ENCODE measurements at regions not wholly inside any gene's neighbourhood (a gene's known extent, or its start where the extent isn't known, plus 50 kb on each side); places are given as distances from the start of the nearest gene placed in this dataset.

- H3K4me1 ChIP-seq = no peaks in the 10 kb centered on the region
- ATAC-seq = no peak
- no peaks in the 10 kb centered on the region for H3K27me3 ChIP-seq
- no peaks in the 10 kb centered on the region for H3K36me3 ChIP-seq
- 83 to 100% methylated on average over 2 to 3 of the region's 3 CpGs for WGBS, 2 donors (ENCODE audit: low coverage in 1 of 2)
- H3K27ac ChIP-seq = no peak overlapping the region
- TF ChIP-seq POLR2A (IDR thresholded peaks at IDR 0.05) = no peak
- TF ChIP-seq CTCF (IDR thresholded peaks at IDR 0.05) = no peak
- no peak for TF ChIP-seq EP300 (IDR thresholded peaks at IDR 0.05)
- TF ChIP-seq POLR2AphosphoS5 (IDR thresholded peaks at IDR 0.05) = no peak
- no peak overlapping the region for H3K4me3 ChIP-seq
- H3K9me3 ChIP-seq = no peaks in the 10 kb centered on the region
These were observed 255.0 kb downstream of the DTWD2 start for GRCh38 chr5:118733394-118733793.

- no peaks in the 10 kb centered on the region for H3K27me3 ChIP-seq
- 78 to 93% methylated on average over 1 to 2 of the region's 2 CpGs for WGBS, 2 donors (ENCODE audit: low coverage in 1 of 2)
- no peak overlapping the region for H3K4me3 ChIP-seq
- no peaks in the 10 kb centered on the region for H3K4me1 ChIP-seq
- TF ChIP-seq EP300 (IDR thresholded peaks at IDR 0.05) (no peak), POLR2A (IDR thresholded peaks at IDR 0.05) (no peak), CTCF (IDR thresholded peaks at IDR 0.05) (no peak), POLR2AphosphoS5 (IDR thresholded peaks at IDR 0.05) (no peak)
- no peaks in the 10 kb centered on the region for H3K36me3 ChIP-seq
- no peak overlapping the region for H3K27ac ChIP-seq
- no peak for ATAC-seq
- H3K9me3 ChIP-seq = no peaks in the 10 kb centered on the region
These were observed 260.2 kb downstream of the DTWD2 start for GRCh38 chr5:118728191-118728590.

GRCh38 chr5:118726891-118727290, 261.5 kb downstream of the DTWD2 start:
- TF ChIP-seq CTCF (IDR thresholded peaks at IDR 0.05) = no peak
- TF ChIP-seq EP300 (IDR thresholded peaks at IDR 0.05) = no peak
- no peak for TF ChIP-seq POLR2A (IDR thresholded peaks at IDR 0.05)
- TF ChIP-seq POLR2AphosphoS5 (IDR thresholded peaks at IDR 0.05) = no peak
- Histone ChIP-seq H3K9me3 (no peaks in the 10 kb centered on the region), H3K27me3 (no peaks in the 10 kb centered on the region), H3K4me1 (no peaks in the 10 kb centered on the region), H3K27ac (no peak overlapping the region), H3K36me3 (no peaks in the 10 kb centered on the region), H3K4me3 (no peak overlapping the region)
- 100% methylated on average over 1 of the region's 3 CpGs; no CpG with 5 or more reads in 1 of the 2 donors for WGBS, 2 donors (ENCODE audit: low coverage in 1 of 2)
- ATAC-seq = no peak

- no peak overlapping the region for H3K27ac ChIP-seq
- H3K36me3 ChIP-seq = no peaks in the 10 kb centered on the region
- no peaks in the 10 kb centered on the region for H3K4me1 ChIP-seq
- no peak for ATAC-seq
- no peaks in the 10 kb centered on the region for H3K9me3 ChIP-seq
- no peak overlapping the region for H3K4me3 ChIP-seq
- no peaks in the 10 kb centered on the region for H3K27me3 ChIP-seq
- TF ChIP-seq CTCF (IDR thresholded peaks at IDR 0.05) = no peak
- no peak for TF ChIP-seq POLR2AphosphoS5 (IDR thresholded peaks at IDR 0.05)
- no peak for TF ChIP-seq POLR2A (IDR thresholded peaks at IDR 0.05)
These were observed 265.4 kb downstream of the DTWD2 start for GRCh38 chr5:118723021-118723338.

GRCh38 chr5:118722122-118723020, 266.0 kb downstream of the DTWD2 start:
- no peaks in the 10 kb centered on the region for H3K4me1 ChIP-seq
- 64 to 74% methylated on average over 4 to 7 of the region's 7 CpGs for WGBS, 2 donors (ENCODE audit: low coverage in 1 of 2)
- no peak overlapping the region for H3K4me3 ChIP-seq
- H3K27ac ChIP-seq = no peak overlapping the region
- ATAC-seq = no peak
- no peaks in the 10 kb centered on the region for H3K36me3 ChIP-seq
- TF ChIP-seq EP300 (IDR thresholded peaks at IDR 0.05) = no peak
- no peak for TF ChIP-seq POLR2AphosphoS5 (IDR thresholded peaks at IDR 0.05)
- TF ChIP-seq CTCF (IDR thresholded peaks at IDR 0.05) = no peak
- TF ChIP-seq POLR2A (IDR thresholded peaks at IDR 0.05) = no peak
- H3K27me3 ChIP-seq = no peaks in the 10 kb centered on the region
- H3K9me3 ChIP-seq = no peaks in the 10 kb centered on the region
